NCI-H1048 (cell line): ENCODE measurements at regions not wholly inside any gene's neighbourhood (a gene's known extent, or its start where the extent isn't known, plus 50 kb on each side); places are given as distances from the start of the nearest gene placed in this dataset.
"Not testable (repeated sequence)": the region's sequence is repeated elsewhere in the genome, so short reads cannot be mapped to it uniquely, and the experiment has no call there.

Experiments used
- DNase-seq: peaks from one replicate; lab custom pipeline; 2025; lab: John Stamatoyannopoulos, UW

DNA sequence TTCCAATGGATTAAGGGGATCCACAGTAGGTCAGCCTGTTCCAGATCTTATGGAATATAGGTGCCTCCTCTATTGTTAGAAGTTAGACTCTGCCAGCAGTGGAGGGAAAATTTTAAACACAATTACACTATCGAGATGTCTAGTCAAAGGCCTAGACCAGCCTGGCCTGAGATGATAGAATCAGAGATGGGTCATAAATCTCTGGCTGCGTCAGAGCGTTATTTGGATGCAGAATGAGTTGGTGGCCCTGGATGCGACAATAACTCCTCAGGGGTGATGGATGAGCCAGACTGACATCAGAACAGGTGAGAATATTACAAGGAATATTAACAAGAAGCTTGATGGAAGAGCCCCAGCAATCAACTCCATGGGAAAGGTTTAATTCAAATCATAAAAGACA lies 149.3 kb upstream of the TCF4 start:
- DNase-seq: no peak

DNA sequence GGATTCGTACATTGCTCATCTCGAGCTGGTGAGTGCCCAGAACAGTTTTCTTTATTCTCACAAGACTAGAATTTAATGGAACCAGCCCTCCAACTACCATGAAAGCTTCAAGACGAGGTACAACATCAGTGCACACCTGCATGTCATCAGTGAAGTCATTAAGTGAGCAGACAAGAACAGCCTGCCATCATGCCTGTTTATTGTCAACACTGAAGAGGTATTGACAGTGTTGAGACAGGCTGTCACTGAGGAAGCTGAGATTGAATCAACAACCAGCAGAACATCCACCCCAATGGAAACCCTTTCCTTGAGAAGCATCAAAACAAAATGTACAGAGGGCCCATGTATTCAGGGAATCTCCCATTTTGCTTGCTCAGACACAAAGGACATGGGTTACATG lies 148.0 kb upstream of the TCF4 start:
- DNase-seq: no peak

DNA sequence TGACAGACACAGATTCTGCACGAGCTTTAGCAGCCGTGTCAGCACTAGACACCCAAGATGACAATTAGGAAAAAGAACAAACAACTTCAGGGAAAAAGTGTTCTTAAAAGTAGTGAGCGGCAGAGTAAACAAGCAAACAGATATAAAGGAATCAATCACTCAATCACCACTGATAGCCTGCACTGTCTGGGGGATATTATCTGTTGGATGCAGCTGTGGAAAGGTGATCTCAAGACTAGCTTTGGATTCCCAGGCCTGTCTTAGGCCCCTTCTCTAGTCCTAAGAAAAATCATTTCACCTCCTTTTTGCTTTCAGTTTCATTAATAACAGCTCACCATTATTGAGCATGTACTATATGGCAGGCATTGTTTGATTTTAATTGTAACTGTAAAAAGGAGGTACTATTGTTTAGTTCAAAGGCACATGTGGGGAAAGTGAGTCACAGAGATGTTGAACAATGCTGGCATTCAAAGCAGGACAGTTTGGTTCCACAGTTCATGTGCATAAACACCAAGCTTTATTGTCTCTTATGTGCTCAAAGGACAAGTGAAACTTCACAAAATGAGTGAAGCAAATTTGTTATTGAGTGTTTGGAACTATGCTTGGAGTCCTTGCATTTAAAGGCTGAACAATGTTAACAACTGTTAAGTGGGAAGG lies 147.3 kb upstream of the TCF4 start:
- DNase-seq: no peak

DNA sequence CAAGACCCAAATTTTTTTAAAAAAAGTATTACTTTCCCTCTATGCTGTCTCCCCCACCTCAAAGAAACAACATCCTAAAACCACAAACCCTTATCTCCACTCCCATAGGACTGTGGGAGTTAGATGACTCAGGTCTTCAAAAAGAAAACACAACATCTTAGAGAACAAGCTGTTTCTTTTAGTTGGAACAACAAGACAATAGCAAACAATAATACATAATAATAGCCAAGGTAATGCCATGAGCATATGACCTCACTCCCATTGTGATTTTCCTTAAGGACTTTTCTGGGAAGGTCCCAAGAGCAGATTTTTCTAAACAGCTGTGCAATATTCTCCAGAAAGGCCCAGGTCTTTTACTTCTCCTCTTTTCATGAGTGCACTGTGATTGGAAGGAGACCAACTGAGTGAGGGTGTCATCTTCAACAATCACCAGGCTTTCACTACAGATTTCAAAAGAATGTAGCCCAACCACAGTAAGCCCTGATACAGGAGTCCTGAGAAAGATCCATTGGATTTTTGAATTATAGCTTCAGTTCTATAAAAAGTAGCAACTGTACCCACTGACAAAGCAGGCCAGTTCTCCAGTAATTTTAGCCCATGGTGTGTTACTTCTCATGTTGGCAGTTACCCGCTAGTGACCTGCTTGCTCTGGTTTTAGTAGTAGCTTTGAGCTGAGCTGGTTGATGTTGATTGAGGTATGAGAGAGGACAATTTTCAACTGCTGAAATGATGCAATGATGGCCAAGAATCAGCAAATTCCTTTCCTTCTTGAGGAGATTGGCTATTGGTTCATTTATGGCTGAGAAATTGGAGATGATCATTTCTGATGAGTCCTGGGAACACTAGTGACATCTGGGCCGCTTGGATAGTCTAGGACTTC lies 144.5 kb upstream of the TCF4 start:
- no peak for DNase-seq

DNA sequence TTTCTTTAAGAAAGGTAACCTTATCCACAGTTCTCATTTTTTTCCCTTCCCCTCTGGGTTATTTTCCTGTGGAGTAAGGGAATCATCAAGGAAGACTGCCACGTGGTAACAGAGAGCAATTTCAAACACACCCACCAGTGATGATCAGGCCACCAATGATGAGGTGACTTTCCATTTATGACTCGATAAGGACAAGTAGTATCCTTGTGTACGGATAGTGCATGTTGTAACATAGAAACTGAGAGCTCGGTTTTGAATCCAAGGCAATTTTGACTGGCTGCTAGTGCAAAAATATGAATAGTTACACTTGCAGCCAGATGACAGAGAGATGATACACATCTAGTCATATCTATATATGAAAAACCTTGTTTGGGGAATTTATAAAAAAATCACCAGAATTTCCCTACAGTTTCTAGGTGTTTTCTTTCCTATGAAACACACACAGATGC lies 143.6 kb upstream of the TCF4 start:
- no peak for DNase-seq

DNA sequence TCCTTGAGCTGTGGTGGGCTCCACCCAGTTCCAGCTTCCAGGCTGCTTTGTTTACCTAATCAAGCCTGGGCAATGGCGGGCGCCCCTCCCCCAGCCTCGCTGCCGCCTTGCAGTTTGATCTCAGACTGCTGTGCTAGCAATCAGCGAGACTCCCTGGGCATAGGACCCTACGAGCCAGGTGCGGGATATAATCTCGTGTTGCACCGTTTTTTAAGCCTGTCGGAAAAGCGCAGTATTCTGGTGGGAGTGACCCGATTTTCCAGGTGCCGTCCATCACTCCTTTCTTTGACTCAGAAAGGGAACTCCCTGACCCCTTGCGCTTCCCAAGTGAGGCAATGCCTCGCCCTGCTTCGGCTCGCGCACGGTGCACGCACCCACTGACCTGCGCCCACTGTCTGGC lies 133.0 kb upstream of the TCF4 start:
- not testable (repeated sequence) for DNase-seq

DNA sequence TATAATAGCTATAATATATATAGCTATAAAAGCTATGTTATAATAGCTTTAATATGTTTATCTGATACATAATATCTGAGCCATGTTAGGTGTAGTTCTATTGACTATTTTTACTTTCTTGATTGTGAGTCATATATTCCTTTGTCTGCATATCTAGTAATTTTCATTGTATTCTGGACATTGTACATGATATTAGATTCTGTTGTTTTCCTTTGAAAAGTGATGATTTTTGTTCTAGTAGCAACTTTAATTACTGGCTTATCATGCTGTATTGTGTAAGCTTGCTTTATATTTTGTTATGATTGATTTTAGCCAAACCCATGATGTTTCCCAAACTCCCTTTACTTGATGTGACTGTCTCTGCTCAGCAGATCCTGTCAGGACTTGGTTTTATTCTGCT lies 125.7 kb upstream of the TCF4 start:
- DNase-seq: no peak

DNA sequence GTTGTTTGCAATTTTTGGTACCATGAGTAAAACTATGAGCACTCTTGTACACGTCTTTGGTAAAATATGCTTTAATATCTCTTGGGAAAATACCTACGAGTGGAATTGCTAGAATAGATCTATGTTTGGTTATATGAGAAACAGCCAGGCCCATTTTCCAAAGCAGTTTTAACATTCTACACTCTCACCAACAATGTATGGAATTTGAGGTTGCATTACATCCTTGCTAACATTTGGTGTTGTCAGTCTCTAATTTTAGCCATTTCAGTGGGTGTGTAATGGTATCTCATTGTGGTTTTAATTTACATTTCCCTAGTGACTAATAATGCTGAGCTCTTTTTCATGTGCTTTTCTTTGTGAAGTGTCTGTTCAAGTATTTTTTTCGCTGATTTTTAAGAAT lies 118.9 kb upstream of the TCF4 start:
- DNase-seq: no peak

DNA sequence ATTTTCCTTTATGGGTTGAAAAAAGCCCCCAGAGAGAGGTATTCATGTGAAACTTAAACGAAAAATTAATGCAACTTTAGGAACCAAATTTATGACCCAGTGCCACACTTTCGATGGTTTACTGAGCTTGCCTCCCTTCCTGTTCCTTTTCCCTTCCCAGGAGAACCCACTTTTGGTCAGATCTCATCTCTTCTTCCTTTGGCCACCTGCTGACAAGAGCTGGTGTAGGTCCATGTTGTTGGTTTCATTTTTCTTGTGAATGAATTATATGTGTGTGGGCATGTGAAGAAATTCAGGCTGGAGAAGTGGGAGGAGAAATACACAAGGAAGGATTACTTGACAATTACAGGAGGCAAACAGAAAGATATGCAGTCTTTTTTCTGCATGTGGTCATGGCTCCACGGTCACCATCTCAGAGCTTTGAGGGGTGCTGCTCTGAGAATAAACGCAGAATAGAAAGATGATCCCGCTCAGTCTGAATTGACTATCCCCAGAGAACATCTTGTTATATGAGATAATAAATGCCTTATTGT lies 111.3 kb upstream of the TCF4 start:
- DNase-seq: no peak

DNA sequence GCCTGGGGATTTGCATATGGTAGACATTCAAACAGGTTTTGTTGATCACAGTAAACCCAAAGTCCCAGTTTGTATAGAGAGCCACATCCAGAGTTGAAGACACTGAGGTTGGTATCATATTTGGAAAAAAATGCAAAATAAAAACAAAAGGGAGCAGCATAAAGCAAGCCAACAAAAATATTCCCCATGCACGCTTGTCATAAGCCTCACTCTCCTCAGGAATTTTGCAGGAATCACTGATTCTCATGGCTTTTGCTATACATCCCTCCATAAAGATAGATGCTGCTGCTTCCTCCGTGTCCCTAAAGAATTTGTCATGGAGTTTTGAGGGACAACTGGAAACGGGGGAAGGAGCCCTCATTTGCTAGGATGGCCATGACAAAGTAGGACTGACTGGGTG lies 108.8 kb upstream of the TCF4 start:
- no peak for DNase-seq

DNA sequence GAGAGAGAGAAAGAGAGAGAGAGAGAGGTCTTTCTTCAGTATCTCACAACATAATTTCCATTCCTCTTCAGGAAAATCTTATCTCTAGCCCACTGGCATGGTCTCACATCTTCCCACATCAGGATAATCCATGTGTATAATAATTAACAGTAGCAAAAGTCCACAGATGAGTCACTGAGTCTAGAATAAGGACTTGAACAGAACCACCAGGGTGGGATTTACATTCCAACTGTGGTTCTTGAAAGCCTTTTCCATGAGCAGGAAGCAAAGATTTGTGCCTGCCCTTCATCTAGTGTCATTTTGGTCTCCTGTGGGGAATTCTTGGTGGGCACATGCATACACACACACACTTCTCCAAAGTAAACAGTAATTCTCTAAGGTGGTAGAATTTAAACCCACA lies 107.1 kb upstream of the TCF4 start:
- DNase-seq: no peak

DNA sequence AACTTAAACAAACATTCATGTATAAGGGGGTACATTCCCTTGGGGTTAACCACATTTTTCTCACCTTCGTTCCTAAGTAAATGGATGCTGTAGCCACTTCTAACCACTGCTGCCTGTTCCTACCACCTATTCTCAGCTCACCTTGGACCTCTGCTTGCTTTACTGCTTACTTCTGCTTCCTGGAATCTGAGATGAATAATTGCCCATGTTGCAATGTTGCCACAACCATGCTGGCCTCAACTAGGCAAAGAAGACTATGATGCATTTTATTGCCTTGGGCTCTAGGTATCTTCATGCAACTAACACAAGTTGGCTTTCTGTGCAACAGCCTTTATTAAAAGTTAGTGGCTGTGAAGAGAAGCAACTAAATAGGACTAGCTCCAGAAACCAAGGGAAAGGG lies 106.3 kb upstream of the TCF4 start:
- DNase-seq: no peak

DNA sequence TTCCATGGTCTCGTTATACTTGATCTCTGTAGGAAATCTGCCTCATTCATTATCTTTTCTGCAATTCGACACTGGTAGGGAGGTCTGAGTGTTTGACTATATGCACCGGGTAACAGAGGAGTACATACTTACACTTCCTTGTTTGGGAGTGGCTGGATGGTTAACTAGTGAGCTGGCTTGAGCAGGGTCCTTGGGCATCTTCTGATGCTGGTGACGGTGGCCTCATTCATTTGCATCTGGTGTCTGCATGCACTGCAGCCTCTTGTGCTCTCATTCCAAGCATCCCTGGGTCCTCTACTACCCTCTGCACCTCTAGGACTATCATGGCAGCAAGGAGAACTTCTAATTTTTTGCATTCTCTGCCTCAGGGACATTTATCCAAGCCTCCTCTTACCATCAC lies 100.0 kb upstream of the TCF4 start:
- no peak for DNase-seq

DNA sequence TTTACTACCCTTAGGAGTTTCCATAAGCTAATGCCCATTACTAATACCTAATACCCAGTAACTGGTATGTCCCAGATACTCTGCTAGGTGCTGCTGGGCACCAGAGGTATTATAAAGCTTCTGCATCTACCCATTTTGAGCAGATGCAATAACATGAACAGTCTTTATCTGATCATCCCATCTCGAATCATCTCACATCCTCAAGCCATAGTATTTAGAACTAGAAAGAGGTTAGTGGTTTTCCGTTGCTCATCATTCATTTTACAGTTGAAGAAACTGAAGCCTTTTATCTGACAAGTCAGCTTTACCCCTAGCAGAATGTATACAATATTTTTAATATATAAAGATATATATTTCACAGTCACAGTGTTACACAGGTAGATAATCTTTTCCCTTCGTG lies 99.1 kb upstream of the TCF4 start:
- no peak for DNase-seq

DNA sequence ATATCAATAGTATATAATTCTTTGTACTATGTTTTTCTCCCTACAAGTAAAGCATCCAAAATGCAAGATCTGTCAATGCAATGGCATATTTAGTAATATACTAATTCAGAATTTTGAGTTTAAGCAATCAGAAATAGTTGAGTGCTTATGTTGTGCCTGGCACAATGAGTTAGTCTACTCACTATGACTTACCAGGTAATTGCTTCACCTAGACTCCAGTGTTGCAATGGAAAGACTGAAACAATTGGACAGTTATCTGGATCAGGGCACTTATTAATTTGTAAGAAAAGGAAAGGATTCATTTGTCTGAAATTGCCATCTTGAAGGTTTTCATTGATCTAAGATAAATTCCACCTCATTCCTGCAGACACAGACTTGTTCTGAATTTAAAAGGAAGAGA lies 97.6 kb upstream of the TCF4 start:
- no peak for DNase-seq

DNA sequence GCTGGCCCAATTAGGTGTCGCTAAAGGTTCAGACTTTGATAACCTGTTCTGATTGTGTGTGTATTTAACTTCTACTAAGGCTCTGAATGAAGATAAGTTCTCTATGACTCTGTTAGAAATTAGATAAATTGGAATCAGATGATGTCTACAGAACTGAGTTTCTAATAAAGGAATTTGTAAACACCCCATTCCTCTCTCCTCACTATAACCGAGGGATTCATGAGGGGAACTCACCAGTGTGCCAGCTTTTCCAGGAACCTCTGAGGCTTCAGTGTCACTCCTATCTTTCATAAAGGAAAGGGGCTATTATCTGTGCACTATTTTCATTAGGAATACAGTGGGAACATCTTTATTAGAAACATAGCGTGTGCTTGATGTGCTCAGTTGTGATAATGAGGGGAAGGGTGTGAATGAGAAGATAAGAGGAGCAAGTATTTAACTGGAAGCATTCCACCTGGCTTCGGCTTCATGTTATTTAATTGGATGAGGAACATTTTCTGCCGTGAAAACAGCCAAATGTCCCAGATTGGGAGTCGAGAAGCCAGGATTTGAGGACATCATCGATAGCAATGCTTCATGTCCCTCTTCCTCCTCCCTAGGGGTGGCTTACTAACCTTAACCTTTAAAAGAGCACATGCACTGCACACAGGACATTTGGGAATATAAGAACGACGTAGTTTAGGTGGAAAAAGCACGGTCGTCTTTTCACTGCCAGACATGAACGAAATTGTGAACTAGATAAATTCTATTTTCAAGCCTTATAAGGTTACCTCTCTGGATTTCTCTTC lies 84.8 kb upstream of the TCF4 start:
- no peak for DNase-seq

DNA sequence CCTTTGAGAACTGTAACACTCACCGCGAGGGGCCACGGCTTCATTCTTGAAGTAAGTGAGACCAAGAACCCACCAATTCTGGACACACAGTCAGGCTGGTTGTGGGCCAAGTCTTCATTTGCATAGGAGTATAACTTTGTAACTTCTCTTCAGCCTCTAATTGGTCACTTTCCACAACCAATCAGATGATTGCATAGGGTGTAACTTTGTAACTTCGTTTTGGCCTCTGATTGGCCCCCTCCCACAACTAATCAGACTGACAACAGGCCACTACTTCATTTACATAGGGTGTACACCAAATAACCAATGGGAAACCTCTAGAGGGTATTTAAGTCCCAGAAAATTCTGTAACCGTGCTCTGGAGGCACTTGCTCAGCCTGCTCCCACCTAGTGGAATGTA lies 77.5 kb upstream of the TCF4 start:
- DNase-seq: no peak

DNA sequence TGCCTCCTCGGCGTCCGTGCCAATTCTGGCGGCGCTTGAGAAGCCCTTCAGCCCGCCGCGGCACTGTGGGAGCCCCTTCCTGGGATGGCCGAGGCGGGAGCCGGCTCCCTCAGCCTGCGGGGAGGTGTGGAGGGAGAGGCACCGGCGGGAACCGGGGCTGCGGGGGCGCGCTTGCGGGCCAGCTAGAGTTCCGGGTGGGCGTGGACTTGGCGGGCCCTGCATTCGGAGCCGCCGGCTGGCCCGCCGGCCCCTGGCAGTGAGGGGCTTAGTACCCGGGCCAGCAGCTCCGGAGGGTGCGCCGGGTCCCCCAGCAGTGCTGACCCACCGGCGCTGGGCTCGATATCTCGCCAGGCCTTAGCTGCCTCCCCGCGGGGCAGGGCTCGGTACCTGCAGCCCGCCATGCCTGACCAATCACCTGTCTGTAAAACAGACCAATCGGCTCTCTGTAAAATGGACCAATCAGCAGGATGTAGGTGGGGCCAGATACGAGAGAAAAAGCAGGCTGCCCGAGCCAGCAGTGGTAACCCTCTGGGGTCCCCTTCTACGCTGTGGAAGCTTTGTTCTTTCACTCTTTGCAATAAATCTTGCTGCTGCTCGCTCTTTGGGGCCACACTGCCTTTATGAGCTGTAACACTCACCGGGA lies 76.9 kb upstream of the TCF4 start:
- DNase-seq: not testable (repeated sequence)

DNA sequence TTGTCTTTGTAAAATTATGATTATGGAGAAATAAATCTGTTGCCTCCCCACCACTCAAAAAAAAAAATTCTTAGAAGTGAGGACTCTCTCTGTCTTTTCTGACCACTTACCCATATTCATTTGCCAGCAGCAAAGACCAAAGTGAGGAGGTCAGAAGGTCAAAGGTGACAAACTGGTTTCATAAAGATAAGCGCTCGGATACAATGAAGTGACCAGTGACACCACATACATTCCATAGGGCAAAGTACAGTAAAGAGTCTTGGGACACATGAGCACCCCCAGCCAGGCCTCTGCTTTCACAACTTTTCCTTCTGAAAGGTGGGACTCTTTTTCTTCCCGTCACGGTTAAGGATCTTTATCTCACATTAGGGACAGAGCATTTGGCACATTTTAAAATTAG lies 75.9 kb upstream of the TCF4 start:
- no peak for DNase-seq

DNA sequence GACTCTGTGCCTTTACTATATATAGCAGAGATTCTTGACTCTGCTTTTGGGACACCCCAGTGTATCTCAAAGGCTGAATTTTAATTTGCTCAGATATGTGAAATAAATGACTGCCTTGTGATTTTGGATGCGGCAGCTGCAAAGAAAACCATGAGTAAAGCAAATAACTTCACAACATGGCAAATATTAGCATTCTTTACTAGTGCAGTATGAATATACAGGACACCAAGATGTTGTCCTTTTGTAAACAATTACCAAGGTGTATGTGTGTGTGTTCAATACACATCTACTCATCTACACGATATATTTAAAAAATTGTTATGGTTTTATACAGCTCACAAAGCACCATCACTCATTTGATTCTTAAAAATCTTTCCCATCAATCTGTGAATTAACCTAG lies 70.6 kb upstream of the TCF4 start:
- no peak for DNase-seq

DNA sequence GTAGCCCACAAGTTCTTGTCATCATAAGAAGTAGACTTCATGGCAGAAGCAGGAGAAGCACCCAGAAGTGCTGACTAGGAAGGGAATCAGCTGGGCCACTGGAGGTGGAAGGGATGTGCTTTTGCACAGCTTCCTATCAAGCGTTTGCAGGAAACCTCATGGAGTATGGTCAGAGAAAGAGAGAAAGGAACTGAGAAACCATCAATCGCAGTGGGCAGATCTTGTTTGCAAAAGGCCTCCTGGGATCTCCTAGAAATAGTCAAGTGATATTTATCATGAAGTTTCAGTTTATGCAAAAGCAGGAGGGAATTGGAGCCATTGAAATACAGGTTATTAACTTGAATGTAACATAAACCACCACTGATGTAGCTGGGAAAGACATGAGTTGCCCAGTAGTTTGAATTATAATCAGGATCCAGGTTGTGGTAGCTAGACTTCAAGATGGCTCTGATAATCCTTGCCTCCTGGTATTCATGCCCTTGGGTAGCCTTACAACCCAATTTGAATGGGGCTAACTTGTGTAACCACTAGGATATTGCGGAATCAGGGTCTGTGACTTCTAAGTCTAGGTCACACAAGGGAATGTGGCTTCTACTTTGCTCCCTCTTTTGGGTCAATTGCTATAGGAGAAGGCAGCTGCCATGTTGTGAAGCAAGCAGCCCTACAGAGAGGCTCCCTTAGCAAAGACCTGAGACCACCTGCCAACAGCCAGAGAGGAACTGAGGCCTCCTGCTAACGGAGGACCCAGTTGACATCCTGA lies 69.8 kb upstream of the TCF4 start:
- no peak for DNase-seq
